ENCODE measurements at regions not wholly inside any gene's neighbourhood (a gene's known extent, or its start where the extent isn't known, plus 50 kb on each side); places are given as distances from the start of the nearest gene placed in this dataset.

DNA sequence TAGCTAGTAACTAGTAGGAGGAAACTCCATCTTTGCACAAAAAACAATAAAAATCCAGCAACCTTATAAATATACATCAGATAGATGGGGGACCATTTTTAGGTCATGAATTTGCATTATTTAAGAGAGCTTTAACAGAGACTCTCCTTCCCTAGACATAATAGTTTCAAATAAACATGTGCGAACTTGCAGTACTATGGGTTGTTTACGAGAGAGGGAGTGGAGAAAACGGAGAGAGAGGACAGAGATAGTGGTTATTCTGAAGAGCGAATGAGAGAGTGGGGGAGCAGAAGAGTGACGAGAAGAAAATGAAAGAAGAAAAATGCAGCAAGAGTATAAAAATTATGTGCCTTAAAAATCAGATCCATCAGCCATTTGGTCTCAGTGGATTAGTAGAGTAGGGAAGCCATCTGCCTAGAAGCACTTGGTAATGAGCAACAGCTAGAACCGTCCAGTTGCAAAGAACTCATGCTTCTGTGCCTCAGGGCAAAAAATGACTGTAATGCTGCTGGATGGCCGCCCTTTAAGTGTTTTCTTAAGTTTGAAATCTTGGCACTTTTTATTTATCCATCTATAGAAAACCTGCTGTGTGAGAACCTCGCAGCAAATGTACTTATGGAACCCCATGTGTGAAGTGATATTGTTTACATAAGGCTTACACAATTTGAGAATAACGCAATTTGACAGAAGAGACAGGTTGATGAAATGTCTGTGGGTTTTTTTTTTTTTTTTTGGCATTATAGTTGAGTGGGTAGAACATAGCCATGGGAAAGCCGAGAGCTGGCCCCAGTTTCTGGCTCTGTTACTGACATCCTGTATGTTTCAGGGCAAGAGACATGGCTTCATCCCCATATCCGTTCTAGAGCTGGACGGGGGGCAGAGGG, 95.6 kb upstream of the ZNF608 start:
- DNase-seq: no peak

DNA sequence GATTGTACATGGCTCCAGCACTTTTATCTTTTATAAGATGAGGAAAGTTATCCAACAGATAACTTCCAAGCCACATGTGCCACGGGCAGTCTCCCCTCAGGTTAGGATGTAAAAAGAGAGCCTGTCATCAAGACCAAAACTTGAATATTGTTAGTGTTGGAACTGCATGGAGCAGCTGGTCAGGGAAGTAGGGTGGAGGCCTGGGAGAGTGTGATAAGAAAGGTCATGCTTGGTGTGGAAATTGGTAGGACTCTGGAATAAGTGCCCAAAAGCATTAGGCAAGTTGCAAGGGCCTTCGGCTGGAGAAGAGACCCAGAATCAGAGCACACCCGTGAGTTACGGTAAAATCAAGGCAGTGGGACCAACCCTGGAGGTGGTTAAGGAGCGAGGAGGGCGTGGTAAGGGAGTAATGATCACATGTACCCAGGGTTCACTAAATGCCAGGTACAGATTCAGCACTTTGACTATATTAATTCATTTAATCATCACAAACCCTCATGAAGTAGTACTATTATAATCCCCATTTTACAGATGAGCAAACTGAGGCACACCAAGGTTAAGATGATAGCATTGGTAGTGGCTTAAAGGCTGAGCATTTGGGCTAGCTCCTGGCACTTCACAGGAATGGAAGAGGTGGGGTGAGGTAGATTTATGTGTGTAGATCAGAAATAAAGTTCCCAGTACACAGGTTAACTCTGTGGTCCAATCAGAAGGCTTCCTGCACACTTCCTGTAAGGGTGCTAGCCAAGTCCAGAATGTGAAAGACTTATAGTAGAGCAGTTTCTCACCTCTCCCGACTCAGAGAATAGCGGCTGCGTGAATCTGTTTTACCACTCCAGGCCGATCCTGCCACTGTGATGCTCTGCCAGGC, 96.5 kb upstream of the ZNF608 start:
- DNase-seq: no peak

GRCh38 chr5:124843596-124843899, 97.1 kb upstream of the ZNF608 start:
- DNase-seq: no peak

DNA sequence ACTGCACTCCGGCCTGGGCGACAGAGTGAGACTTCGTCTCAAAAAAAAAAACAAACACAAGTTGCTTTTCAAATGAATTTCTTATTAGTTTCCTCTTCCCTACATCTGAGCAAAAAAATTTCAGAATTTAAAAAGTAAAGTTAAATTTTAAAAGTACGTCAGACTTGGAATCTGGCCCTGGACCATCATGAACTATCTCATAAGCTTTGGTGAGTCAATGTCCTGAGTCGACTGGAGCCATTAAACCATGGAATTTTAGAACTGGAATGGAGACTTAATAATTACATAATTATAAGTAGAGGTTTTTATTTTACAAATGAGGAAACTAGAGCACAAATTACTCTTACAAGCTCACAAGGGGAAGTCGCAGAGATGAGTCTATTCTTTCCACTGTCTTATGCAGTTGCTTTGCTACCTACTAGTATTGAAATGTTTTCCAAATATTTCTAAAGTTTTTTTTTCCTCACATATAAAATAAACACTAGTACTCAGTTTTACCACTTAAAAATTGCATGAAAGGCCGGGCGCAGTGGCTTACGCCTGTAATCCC, 98.0 kb upstream of the ZNF608 start:
- no peak for DNase-seq

GRCh38 chr5:124847907-124848306, 101.5 kb upstream of the ZNF608 start:
- DNase-seq: no peak

DNA sequence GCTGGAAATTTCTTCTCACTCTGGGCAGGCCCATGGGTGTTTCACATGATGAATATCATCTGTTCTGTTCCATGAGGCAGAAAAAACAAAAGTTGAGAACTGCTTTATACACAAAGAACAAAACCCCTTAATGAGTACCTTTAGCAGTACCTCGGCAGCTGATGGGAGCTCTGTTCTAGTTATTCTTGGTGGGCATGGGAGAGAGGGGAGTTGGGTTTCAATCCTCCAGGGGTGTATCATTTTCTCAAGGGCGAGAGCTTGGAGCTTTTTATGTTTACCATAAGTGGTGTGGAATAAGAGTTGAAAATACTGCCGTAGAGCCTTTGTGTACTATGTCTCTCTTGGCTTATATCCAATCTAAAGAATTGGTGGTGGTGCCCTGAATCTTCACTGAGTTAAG, 103.3 kb upstream of the ZNF608 start:
- DNase-seq: no peak

GRCh38 chr5:124856726-124857125, 110.3 kb upstream of the ZNF608 start:
- DNase-seq: no peak

- no peak for DNase-seq
Measured at GRCh38 chr5:124858612-124859011, 112.2 kb upstream of the ZNF608 start.

DNA sequence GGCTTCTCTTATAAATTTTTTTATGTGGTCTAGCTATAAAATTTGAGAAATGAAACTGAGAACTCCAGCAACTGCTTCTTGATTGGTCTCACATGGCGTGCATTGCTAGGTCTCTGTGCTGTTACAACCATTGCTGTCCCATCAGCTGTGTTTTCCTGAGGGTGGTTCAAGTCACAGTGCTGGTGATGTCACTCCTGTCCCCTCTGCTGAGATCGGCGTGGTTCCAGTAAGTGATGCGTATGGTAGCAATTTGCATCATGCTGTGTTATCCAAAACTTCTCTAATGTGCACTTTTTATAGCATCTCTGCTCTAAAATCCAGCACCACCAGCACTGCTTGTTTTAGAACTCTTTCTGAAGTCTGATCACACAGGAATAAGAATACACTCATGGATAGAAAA, 112.6 kb upstream of the ZNF608 start:
- DNase-seq: no peak

- DNase-seq: no peak
Measured at GRCh38 chr5:124859556-124860290, 113.3 kb upstream of the ZNF608 start.

- no peak for DNase-seq
Measured at GRCh38 chr5:124860291-124860655, 113.8 kb upstream of the ZNF608 start.

- no peak for DNase-seq
Measured at GRCh38 chr5:124865066-124865465, 118.6 kb upstream of the ZNF608 start.

GRCh38 chr5:124865603-124866354, 119.3 kb upstream of the ZNF608 start:
- no peak for DNase-seq

- no peak for DNase-seq
Measured at GRCh38 chr5:124866355-124867136, 120.1 kb upstream of the ZNF608 start.

- no peak for DNase-seq
Measured at GRCh38 chr5:124867137-124867704, 120.8 kb upstream of the ZNF608 start.

DNA sequence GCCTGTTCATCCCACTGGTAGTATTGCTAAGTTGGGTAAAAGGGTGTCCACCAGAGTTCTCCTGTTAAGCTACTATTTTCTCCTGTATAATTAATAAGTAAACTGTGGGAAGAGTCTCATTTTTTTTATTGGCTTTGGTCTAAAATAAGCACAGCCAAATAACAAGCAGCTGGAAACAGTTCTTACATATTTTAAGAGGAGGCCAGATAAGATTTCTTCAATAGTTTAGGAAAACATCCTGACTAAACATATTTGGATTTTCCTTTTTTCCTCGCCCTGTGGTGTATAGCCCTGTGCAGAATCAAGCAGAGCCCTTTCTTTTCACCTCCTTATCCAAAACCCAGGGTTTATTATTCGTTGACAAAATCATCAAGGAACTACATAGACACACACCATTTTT, 122.2 kb upstream of the ZNF608 start:
- DNase-seq: no peak

GRCh38 chr5:124869426-124870033, 123.1 kb upstream of the ZNF608 start:
- DNase-seq: no peak

DNA sequence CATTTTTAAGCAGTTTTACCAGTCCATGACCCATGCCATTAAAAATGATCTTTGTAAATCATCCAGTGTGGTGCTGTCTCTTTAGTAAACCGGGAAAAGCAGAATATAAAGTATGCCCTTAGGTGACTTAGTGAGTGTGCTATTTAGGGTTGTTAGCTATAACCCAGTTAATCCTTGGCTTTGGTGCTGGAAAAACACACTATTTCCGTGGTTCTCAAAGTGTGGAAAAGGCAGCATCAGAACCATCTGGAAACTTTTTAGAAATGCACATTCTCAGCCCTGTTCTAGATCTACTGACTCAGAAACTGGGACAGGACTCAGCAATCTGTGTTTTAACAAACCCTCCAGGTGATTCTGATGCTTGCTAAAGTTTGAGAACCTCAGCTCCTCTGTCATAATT, 123.6 kb upstream of the ZNF608 start:
- no peak for DNase-seq

- DNase-seq: no peak
Measured at GRCh38 chr5:124871303-124871702, 124.9 kb upstream of the ZNF608 start.

DNA sequence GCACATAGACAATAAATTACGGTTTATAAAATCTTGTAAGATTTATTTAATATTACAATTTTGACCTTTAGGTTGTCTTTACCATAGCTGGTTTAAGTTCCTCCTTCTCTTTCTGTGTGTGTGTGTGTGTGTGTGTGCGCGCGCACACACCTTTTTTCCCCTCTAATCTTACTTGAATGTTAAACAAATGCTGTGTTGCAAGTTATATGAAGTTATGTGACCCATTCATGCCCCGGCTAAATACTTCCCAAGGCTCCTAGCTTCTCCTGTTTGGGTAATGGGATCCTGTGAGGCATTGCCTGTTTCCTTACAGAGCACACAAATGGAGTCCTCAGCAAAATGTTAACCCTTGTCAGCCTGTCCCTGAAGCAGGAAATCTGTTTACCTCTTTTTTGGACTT, 125.6 kb upstream of the ZNF608 start:
- DNase-seq: no peak

DNA sequence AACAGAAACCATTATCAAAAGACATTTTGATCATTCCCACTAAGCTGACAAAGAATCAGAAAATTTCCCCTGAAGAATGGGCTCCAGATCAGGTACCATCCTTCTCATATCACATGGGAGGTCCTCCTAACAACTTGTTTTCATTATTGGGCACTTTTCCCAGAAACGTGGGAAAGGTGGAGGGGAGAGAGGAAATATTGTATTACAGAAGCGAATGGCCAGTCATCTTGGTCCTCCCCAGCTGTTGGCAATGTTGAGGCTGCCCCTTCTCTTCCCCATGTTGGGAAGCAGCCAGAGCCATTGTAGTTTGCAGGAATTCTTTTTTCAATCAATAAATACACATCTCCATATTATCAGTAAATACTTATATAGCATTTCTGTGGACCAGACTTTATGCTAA, 126.2 kb upstream of the ZNF608 start:
- no peak for DNase-seq
